Mucosa of rectum (tissue), 2 donors: ENCODE measurements at regions not wholly inside any gene's neighbourhood (a gene's known extent, or its start where the extent isn't known, plus 50 kb on each side); places are given as distances from the start of the nearest gene placed in this dataset.

Experiments
- H3K27ac ChIP-seq, 2 donors: one replicate each; pipeline ENCODE4 v1.7.0; 2013; ENCODE audit warnings: inconsistent platforms in 2 of 2, low read depth in 2 of 2, low read length in 2 of 2
- H3K27me3 ChIP-seq, 2 donors: one replicate each; pipeline ENCODE4 v1.7.0; 2013; ENCODE audit warnings: low read length in 2 of 2; ENCODE audit not compliant: control insufficient read depth in 2 of 2, insufficient read depth in 2 of 2
- H3K36me3 ChIP-seq, 2 donors: one replicate each; pipeline ENCODE4 v1.7.0; 2013; ENCODE audit warnings: low read length in 2 of 2; ENCODE audit not compliant: control insufficient read depth in 2 of 2, insufficient read depth in 2 of 2
- H3K4me1 ChIP-seq, 2 donors: one replicate each; pipeline ENCODE4 v1.7.0; 2013; ENCODE audit warnings: low read length in 2 of 2, mild to moderate bottlenecking in 1 of 2; ENCODE audit not compliant: control insufficient read depth in 2 of 2, insufficient read depth in 2 of 2
- H3K4me3 ChIP-seq, 2 donors: one replicate each; pipeline ENCODE4 v1.7.0; 2013; ENCODE audit warnings: low read length in 2 of 2
- H3K9ac ChIP-seq, 2 donors: one replicate each; pipeline ENCODE4 v1.7.0; 2013; ENCODE audit warnings: low read length in 2 of 2, low read depth in 1 of 2, mild to moderate bottlenecking in 1 of 2
- H3K9me3 ChIP-seq, 2 donors: one replicate each; pipeline ENCODE4 v1.7.0; 2013; ENCODE audit warnings: low read length in 2 of 2; ENCODE audit not compliant: control insufficient read depth in 2 of 2
- donor health status: healthy.
- donor health status: Normal muscosa, but diverticular disease.

- Histone ChIP-seq H3K4me3 (no peak overlapping the region), H3K9ac (no peak overlapping the region), H3K36me3 (no peaks in the 10 kb centered on the region), H3K27me3 (no peaks in the 10 kb centered on the region), H3K9me3 (no peaks in the 10 kb centered on the region), H3K4me1 (no peaks in the 10 kb centered on the region), H3K27ac (no peak overlapping the region)
Observed at GRCh38 chr3:153577059-153577736, 415.2 kb downstream of the RAP2B start.

DNA sequence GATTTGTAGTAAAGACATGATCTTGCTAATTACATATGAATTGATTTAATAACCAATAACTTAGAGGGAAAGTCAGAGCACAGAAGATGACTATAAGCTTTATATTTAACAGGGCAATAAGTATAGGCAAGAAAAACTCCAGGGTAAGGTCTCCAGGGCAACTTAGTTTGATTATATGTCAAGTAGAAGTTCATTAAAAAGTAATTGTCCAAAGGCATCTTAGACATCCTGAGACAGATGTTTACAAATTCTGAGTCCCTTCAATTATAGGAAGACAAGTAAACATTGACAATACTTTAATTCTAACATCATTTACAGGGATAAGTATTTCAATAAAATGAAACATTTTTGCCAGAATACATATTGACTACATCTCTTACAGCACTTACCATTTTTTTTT lies 416.0 kb downstream of the RAP2B start:
- no peak overlapping the region for H3K9ac ChIP-seq
- H3K27ac ChIP-seq = no peak overlapping the region
- no peak overlapping the region for H3K4me3 ChIP-seq
- no peaks in the 10 kb centered on the region for H3K27me3 ChIP-seq
- no peaks in the 10 kb centered on the region for H3K4me1 ChIP-seq
- no peaks in the 10 kb centered on the region for H3K9me3 ChIP-seq
- no peaks in the 10 kb centered on the region for H3K36me3 ChIP-seq

DNA sequence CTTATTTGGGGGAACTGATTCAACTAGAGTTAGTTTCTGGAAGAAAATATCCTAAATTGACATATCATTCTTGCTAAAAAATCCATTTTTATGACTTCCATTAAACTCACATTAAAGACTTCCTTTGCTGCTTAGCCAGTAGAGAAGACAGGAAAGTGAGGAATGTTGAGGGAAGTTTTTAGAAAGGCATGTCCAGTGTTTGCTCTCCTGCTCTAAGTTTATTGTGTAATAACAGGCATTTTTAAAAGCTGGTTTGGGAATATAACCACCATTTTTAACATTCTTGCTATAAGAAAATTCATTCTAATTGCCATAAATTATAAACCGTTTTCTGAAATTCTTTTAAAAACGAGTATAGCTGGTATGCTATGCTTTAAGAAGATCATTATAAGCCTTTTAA lies 428.0 kb downstream of the RAP2B start:
- Histone ChIP-seq H3K36me3 (no peaks in the 10 kb centered on the region), H3K9ac (no peak overlapping the region), H3K27me3 (no peaks in the 10 kb centered on the region), H3K27ac (no peak overlapping the region), H3K4me3 (no peak overlapping the region), H3K9me3 (no peaks in the 10 kb centered on the region), H3K4me1 (no peaks in the 10 kb centered on the region)

GRCh38 chr3:153591561-153592245 lies 429.7 kb downstream of the RAP2B start:
- no peaks in the 10 kb centered on the region for H3K36me3 ChIP-seq
- no peak overlapping the region for H3K4me3 ChIP-seq
- no peaks in the 10 kb centered on the region for H3K9me3 ChIP-seq
- H3K27me3 ChIP-seq = no peaks in the 10 kb centered on the region
- H3K9ac ChIP-seq = no peak overlapping the region
- H3K4me1 ChIP-seq = no peaks in the 10 kb centered on the region
- no peak overlapping the region for H3K27ac ChIP-seq

DNA sequence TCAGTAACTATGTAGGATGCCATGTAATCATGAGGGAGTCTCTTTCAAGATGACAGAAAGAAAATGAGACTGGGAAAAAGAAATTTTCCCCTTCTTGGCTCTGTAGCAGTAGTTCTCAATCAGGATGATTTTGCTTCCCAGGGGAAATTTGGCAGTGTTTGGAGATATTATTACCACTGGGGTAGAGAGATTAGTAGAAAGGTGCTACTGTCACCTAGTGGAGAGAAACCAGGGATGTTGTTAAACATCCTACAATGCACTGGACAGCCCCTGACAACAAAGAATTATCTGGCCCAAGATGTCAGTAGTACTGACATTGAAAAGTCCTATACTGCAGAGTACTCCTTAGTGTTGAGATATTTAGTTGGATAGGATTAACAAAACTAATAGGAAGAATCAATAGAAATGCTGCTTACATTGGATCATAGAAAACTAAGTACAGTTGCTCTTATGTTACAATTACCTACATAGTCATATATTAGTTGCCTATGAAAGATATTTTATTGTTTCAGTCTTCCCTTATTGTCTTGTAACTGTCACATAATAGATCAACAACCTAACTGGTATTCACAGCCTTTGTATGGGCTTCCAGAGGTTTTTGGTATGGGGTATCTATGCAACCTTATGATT lies 433.3 kb downstream of the RAP2B start:
- Histone ChIP-seq H3K36me3 (no peaks in the 10 kb centered on the region), H3K4me1 (no peaks in the 10 kb centered on the region), H3K9me3 (no peaks in the 10 kb centered on the region), H3K27me3 (no peaks in the 10 kb centered on the region), H3K4me3 (no peak overlapping the region), H3K9ac (no peak overlapping the region), H3K27ac (no peak overlapping the region)

- Histone ChIP-seq H3K27me3 (no peaks in the 10 kb centered on the region), H3K4me1 (no peaks in the 10 kb centered on the region), H3K36me3 (no peaks in the 10 kb centered on the region), H3K9me3 (no peaks in the 10 kb centered on the region), H3K9ac (no peak overlapping the region), H3K4me3 (no peak overlapping the region), H3K27ac (no peak overlapping the region)
Observed at GRCh38 chr3:153596401-153596800, 434.4 kb downstream of the RAP2B start.

GRCh38 chr3:153599685-153600084 lies 437.7 kb downstream of the RAP2B start:
- H3K27me3 ChIP-seq = no peaks in the 10 kb centered on the region
- H3K27ac ChIP-seq = no peak overlapping the region
- H3K4me3 ChIP-seq = no peak overlapping the region
- H3K9ac ChIP-seq = no peak overlapping the region
- H3K36me3 ChIP-seq = no peaks in the 10 kb centered on the region
- no peaks in the 10 kb centered on the region for H3K4me1 ChIP-seq
- no peaks in the 10 kb centered on the region for H3K9me3 ChIP-seq

DNA sequence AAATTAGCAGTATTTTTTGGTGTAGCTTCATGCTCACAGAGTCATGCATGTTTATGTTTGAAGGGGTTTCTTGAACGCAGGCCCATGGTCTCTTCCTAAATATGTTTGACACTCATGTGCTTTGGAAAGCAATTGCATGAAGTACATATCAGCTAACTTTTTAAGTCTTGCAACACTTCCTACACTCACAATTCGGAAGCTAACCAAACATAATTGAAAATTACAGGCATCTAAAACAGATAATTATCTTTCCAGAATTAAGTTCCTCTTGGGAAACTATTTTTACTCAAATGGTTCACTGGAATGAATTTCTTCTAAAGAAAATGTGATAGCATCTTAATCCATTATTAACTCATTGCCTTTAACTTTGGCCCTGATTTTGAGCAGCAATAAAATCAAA lies 438.9 kb downstream of the RAP2B start:
- Histone ChIP-seq H3K27me3 (no peaks in the 10 kb centered on the region), H3K4me1 (no peaks in the 10 kb centered on the region), H3K4me3 (no peak overlapping the region), H3K27ac (no peak overlapping the region), H3K36me3 (no peaks in the 10 kb centered on the region), H3K9me3 (no peaks in the 10 kb centered on the region), H3K9ac (no peak overlapping the region)

DNA sequence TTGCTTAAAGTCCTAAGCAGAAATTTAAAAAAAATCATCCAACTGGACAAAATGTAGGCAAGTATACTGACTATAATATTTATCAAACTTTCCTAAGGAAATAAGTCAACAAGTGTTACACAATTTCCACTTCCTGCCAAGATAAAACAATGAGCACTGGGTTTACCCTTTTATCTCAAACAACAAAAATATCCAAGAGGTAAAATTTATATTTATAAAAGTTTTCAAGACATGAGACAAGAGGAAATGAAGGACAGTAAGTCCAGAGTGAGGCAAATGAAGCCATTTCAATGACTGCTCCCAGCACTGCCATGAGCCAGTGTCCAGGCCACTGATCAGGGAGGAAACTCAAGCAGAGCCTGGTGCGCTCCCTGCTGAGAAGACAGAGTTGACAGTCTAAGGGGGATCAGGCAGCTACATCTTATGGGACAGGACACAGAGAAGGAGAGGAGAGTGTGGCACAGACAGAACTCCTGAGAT lies 439.4 kb downstream of the RAP2B start:
- no peak overlapping the region for H3K9ac ChIP-seq
- no peaks in the 10 kb centered on the region for H3K36me3 ChIP-seq
- H3K4me3 ChIP-seq = no peak overlapping the region
- H3K27ac ChIP-seq = no peak overlapping the region
- no peaks in the 10 kb centered on the region for H3K9me3 ChIP-seq
- no peaks in the 10 kb centered on the region for H3K27me3 ChIP-seq
- H3K4me1 ChIP-seq = no peaks in the 10 kb centered on the region

GRCh38 chr3:153602801-153603200 lies 440.8 kb downstream of the RAP2B start:
- no peak overlapping the region for H3K4me3 ChIP-seq
- H3K9ac ChIP-seq = no peak overlapping the region
- H3K27me3 ChIP-seq = no peaks in the 10 kb centered on the region
- H3K9me3 ChIP-seq = no peaks in the 10 kb centered on the region
- no peaks in the 10 kb centered on the region for H3K4me1 ChIP-seq
- no peaks in the 10 kb centered on the region for H3K36me3 ChIP-seq
- H3K27ac ChIP-seq = no peak overlapping the region
